ENCODE measurements at regions not wholly inside any gene's neighbourhood (a gene's known extent, or its start where the extent isn't known, plus 50 kb on each side); places are given as distances from the start of the nearest gene placed in this dataset.

DNA sequence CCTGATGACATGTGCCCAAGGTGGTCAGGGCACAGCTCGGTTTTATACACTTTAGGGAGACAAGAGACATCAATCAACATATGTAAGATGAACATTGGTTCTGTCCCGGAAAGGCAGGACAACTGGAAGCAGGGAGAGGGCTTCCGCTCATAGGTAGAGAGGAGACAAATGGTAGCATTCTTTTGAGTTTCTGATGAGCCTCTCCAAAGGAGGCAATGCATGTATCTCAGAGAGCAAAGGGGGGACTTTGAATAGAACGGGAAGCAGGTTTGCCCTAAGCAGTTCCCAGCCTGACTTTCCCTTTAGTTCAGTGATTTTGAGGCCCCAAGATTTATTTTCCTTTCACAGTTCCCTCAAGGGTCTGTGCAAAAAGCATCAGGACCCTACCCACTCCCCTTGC is 172.4 kb upstream of the TNRC6C start:
- peaks cover 81% of the 10 kb centered on the region for H3K4me1 Mint-ChIP-seq
- POLR2A ChIA-PET = interaction anchor here (1.5 kb wide), 1 partner anchor 172 kb away, joined by 6 read pairs; the partner anchor contains the start of gene TNRC6C

DNA sequence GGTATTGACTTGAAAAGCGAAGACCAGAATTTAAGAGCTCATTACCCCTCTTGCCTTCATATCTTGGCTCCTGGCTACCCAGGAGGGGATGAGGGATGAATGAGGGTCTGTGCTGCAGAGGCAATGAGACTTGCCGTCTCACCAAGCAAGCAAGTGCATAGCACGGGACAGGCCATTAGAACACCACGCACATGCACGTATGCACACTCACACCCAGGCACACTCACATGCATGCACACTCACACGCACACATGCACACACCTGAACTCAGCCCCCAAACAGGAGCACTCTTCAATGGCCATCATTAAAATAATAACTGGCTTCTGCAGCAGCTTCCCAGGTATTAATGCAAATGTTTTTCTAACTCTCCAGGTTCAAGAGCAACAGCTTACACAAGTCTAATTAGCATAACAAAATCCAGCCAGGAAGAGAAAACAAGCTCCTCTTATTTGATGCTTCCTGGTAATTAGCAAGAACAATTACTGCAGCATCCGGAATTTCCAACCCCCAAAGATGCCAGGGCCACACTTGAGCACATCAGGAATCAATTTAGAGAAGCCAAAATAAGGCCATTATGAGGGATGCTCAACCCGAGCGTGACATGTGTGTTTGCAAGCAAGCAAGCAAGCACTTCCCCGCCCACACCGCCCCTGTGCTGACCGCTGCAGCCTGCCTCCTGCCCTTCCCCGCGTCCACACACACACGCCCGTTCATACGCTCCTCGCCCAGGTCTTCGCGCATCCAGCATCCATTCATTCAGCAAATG is 171.6 kb upstream of the TNRC6C start:
- Mint-ChIP-seq H3K9me3 (no peaks in the 10 kb centered on the region), H3K4me1 (peaks cover 80% of the 10 kb centered on the region), H3K36me3 (peaks cover 11% of the 10 kb centered on the region), H3K27ac (peak overlapping the region; percentile 58), H3K27me3 (ENCODE audit: low read depth) (peaks cover 94% of the 10 kb centered on the region), H3K4me3 (peak overlapping the region; percentile 41)
- ChIA-PET POLR2A (interaction anchor here (1.5 kb wide), 1 partner anchor 171 kb away, joined by 6 read pairs; the partner anchor contains the start of gene TNRC6C), CTCF (interaction anchor here (0.5 to 2.9 kb wide), 6 partner anchors 28 to 244 kb away, joined by 3 to 10 read pairs (median 3); partner anchors contain the start of gene TNRC6C)
- DNase-seq (ENCODE audit: low spot score) = peak; percentile 61
- ATAC-seq = peak; percentile 41
- TF ChIP-seq, protein P1, sequence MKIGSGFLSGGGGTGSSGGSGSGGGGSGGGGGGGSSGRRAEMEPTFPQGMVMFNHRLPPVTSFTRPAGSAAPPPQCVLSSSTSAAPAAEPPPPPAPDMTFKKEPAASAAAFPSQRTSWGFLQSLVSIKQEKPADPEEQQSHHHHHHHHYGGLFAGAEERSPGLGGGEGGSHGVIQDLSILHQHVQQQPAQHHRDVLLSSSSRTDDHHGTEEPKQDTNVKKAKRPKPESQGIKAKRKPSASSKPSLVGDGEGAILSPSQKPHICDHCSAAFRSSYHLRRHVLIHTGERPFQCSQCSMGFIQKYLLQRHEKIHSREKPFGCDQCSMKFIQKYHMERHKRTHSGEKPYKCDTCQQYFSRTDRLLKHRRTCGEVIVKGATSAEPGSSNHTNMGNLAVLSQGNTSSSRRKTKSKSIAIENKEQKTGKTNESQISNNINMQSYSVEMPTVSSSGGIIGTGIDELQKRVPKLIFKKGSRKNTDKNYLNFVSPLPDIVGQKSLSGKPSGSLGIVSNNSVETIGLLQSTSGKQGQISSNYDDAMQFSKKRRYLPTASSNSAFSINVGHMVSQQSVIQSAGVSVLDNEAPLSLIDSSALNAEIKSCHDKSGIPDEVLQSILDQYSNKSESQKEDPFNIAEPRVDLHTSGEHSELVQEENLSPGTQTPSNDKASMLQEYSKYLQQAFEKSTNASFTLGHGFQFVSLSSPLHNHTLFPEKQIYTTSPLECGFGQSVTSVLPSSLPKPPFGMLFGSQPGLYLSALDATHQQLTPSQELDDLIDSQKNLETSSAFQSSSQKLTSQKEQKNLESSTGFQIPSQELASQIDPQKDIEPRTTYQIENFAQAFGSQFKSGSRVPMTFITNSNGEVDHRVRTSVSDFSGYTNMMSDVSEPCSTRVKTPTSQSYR (CRISPR knock-in tag; IDR thresholded peaks at IDR 0.05) = peak; percentile 82; the same call in 1 of the 2 replicates
- TF ChIP-seq EMX1 (CRISPR knock-in tag; IDR thresholded peaks at IDR 0.05) = no peak
- 0 out of 2 replicates have a peak, but pooled peaks have one; percentile 15 for TF ChIP-seq FOXK1 (CRISPR knock-in tag; IDR thresholded peaks at IDR 0.05)
- peak; percentile 99 for TF ChIP-seq ZNF121 (CRISPR knock-in tag; IDR thresholded peaks at IDR 0.05)
- TF ChIP-seq, protein P2, sequence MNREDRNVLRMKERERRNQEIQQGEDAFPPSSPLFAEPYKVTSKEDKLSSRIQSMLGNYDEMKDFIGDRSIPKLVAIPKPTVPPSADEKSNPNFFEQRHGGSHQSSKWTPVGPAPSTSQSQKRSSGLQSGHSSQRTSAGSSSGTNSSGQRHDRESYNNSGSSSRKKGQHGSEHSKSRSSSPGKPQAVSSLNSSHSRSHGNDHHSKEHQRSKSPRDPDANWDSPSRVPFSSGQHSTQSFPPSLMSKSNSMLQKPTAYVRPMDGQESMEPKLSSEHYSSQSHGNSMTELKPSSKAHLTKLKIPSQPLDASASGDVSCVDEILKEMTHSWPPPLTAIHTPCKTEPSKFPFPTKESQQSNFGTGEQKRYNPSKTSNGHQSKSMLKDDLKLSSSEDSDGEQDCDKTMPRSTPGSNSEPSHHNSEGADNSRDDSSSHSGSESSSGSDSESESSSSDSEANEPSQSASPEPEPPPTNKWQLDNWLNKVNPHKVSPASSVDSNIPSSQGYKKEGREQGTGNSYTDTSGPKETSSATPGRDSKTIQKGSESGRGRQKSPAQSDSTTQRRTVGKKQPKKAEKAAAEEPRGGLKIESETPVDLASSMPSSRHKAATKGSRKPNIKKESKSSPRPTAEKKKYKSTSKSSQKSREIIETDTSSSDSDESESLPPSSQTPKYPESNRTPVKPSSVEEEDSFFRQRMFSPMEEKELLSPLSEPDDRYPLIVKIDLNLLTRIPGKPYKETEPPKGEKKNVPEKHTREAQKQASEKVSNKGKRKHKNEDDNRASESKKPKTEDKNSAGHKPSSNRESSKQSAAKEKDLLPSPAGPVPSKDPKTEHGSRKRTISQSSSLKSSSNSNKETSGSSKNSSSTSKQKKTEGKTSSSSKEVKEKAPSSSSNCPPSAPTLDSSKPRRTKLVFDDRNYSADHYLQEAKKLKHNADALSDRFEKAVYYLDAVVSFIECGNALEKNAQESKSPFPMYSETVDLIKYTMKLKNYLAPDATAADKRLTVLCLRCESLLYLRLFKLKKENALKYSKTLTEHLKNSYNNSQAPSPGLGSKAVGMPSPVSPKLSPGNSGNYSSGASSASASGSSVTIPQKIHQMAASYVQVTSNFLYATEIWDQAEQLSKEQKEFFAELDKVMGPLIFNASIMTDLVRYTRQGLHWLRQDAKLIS (CRISPR knock-in tag; IDR thresholded peaks at IDR 0.05; ENCODE audit: borderline replicate concordance) = 0 out of 2 replicates have a peak, but pooled peaks have one; percentile 49
- TF ChIP-seq, protein P3, sequence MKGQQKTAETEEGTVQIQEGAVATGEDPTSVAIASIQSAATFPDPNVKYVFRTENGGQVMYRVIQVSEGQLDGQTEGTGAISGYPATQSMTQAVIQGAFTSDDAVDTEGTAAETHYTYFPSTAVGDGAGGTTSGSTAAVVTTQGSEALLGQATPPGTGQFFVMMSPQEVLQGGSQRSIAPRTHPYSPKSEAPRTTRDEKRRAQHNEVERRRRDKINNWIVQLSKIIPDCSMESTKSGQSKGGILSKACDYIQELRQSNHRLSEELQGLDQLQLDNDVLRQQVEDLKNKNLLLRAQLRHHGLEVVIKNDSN (CRISPR knock-in tag; IDR thresholded peaks at IDR 0.05) = 0 out of 2 replicates have a peak, but pooled peaks have one; percentile 5
- TF ChIP-seq, protein P4, sequence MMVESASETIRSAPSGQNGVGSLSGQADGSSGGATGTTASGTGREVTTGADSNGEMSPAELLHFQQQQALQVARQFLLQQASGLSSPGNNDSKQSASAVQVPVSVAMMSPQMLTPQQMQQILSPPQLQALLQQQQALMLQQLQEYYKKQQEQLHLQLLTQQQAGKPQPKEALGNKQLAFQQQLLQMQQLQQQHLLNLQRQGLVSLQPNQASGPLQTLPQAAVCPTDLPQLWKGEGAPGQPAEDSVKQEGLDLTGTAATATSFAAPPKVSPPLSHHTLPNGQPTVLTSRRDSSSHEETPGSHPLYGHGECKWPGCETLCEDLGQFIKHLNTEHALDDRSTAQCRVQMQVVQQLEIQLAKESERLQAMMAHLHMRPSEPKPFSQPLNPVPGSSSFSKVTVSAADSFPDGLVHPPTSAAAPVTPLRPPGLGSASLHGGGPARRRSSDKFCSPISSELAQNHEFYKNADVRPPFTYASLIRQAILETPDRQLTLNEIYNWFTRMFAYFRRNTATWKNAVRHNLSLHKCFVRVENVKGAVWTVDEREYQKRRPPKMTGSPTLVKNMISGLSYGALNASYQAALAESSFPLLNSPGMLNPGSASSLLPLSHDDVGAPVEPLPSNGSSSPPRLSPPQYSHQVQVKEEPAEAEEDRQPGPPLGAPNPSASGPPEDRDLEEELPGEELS (CRISPR knock-in tag; IDR thresholded peaks at IDR 0.05) = no peak; the same call in 1 of the 2 replicates
- TF ChIP-seq, protein P5, sequence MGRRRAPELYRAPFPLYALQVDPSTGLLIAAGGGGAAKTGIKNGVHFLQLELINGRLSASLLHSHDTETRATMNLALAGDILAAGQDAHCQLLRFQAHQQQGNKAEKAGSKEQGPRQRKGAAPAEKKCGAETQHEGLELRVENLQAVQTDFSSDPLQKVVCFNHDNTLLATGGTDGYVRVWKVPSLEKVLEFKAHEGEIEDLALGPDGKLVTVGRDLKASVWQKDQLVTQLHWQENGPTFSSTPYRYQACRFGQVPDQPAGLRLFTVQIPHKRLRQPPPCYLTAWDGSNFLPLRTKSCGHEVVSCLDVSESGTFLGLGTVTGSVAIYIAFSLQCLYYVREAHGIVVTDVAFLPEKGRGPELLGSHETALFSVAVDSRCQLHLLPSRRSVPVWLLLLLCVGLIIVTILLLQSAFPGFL (CRISPR knock-in tag; IDR thresholded peaks at IDR 0.05; ENCODE audit: borderline replicate concordance) = no peak
- TF ChIP-seq ZNF219 (CRISPR knock-in tag; IDR thresholded peaks at IDR 0.05; ENCODE audit: borderline replicate concordance) = no peak
- 0 out of 2 replicates have a peak, but pooled peaks have one; percentile 62 for TF ChIP-seq CBFB (CRISPR knock-in tag; IDR thresholded peaks at IDR 0.05; ENCODE audit: low read depth)
- TF ChIP-seq SP1 (CRISPR knock-in tag; conservative IDR thresholded peaks at IDR 0.05) = peak; percentile 58

More for the DNA sequence above, 172.4 kb upstream of the TNRC6C start:
- TF ChIP-seq, protein P6, sequence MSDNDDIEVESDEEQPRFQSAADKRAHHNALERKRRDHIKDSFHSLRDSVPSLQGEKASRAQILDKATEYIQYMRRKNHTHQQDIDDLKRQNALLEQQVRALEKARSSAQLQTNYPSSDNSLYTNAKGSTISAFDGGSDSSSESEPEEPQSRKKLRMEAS (CRISPR knock-in tag; IDR thresholded peaks at IDR 0.05) = 0 out of 2 replicates have a peak, but pooled peaks have one; percentile 14
- TF ChIP-seq, protein P4 (CRISPR knock-in tag; IDR thresholded peaks at IDR 0.05) = 0 out of 2 replicates have a peak, but pooled peaks have one; percentile 34
- TF ChIP-seq TP53 (CRISPR knock-in tag; IDR thresholded peaks at IDR 0.05) (no peak; the same call in 1 of the 2 replicates), TEAD1 (CRISPR knock-in tag; IDR thresholded peaks at IDR 0.05) (0 out of 2 replicates have a peak, but pooled peaks have one; percentile 12)
- Mint-ChIP-seq H3K27me3 (ENCODE audit: low read depth) (peaks cover 94% of the 10 kb centered on the region), H3K27ac (peak overlapping the region; percentile 58), H3K4me3 (no peak overlapping the region), H3K9me3 (no peaks in the 10 kb centered on the region), H3K36me3 (peaks cover 11% of the 10 kb centered on the region)
- DNase-seq (ENCODE audit: low spot score) (no peak), ATAC-seq (no peak)
- CTCF ChIA-PET = interaction anchor here (0.9 to 2.9 kb wide), 5 partner anchors 8 to 227 kb away, joined by 3 to 10 read pairs (median 5); no protein-coding TSS in a partner anchor

All from WTC11 (cell line).